GM12878 (cell line): ENCODE measurements at regions not wholly inside any gene's neighbourhood (a gene's known extent, or its start where the extent isn't known, plus 50 kb on each side); places are given as distances from the start of the nearest gene placed in this dataset.

Experiments
- ATAC-seq: fragments of 200-7000 bp; cut with Tn5 transposase; 3 replicates; pipeline ENCODE4 v1.9.1; 2020; ENCODE audit warnings: mild to moderate bottlenecking, moderate library complexity
- BruUV-seq: library from RNA; stranded (reverse); fragments of 400-500 nt; replicated peaks from 2 replicates; lab custom pipeline; 2021; lab: Mats Ljungman, UMichigan
- CTCF ChIA-PET: fragments of 300-600 bp; sonication (Branson Sonifier 250); formaldehyde crosslinking; extraction: SDS; loops from one replicate; lab custom pipeline; 2021; ENCODE audit warnings: inconsistent platforms; lab: Yijun Ruan, JAX
- POLR2A ChIA-PET: fragments of 350-600 bp; formaldehyde crosslinking; extraction: SDS; loops from one replicate; lab custom pipeline; 2021; ENCODE audit warnings: inconsistent platforms; lab: Charles Lee
- RAD21 ChIA-PET: fragments of 300-600 bp; sonication (Branson Sonifier 250); formaldehyde crosslinking; loops from one replicate; lab custom pipeline; 2023; ENCODE audit warnings: antibody characterized with exemption; ENCODE audit not compliant: unreplicated experiment; lab: Charles Lee
- SMC1A ChIA-PET: fragments of 300-600 bp; sonication (Branson Sonifier 250); formaldehyde crosslinking; loops from one replicate; lab custom pipeline; 2023; ENCODE audit not compliant: unreplicated experiment, uncharacterized antibody; lab: Charles Lee
- DNase-seq: peaks from one replicate; pipeline ENCODE4 v3.0.0-alpha.2; 2011; ENCODE audit warnings: low read depth, low spot score
- FAIRE-seq: peaks from 3 replicates; lab custom pipeline; 2011; peaks lifted over from hg19 to GRCh38; lab: Jason Lieb, UNC
- H2AFZ ChIP-seq: 2 replicates; pipeline ENCODE4 v1.6.0; 2011; ENCODE audit warnings: low read depth, low read length, control low read depth; ENCODE audit not compliant: control insufficient read depth
- H3K27ac ChIP-seq: 2 replicates; pipeline ENCODE4 v1.5.1; 2011; ENCODE audit warnings: control low read depth; ENCODE audit not compliant: control insufficient read depth, insufficient read depth
- H3K27me3 ChIP-seq, 2 experiments: replicated peaks in 1 of 2; 2 replicates each; pipeline versions ENCODE4 v1.6.0 to v1.6.1; 2011; ENCODE audit warnings: low read length in 1 of 2; ENCODE audit not compliant: control insufficient read depth in 2 of 2, insufficient read depth in 2 of 2
- H3K36me3 ChIP-seq, 2 experiments: 2 replicates each; pipeline ENCODE4 v1.5.1; 2011; ENCODE audit warnings: low read length in 1 of 2; ENCODE audit not compliant: control insufficient read depth in 2 of 2, insufficient read depth in 2 of 2
- H3K4me1 ChIP-seq: 2 replicates; pipeline ENCODE4 v1.6.1; 2011; ENCODE audit warnings: mild to moderate bottlenecking, low read length, moderate library complexity, mixed read lengths; ENCODE audit not compliant: control insufficient read depth, insufficient read depth
- H3K4me2 ChIP-seq: 2 replicates; pipeline ENCODE4 v1.6.0; 2011; ENCODE audit warnings: control low read depth; ENCODE audit not compliant: control insufficient read depth, insufficient read depth
- H3K4me3 ChIP-seq: fragments of 200-600 bp; sonication (generic); 2 replicates; pipeline ENCODE4 v1.5.1; 2016
- H3K79me2 ChIP-seq: 2 replicates; pipeline ENCODE4 v1.6.0; 2011; ENCODE audit warnings: low read length; ENCODE audit not compliant: control insufficient read depth, insufficient read depth
- H3K9ac ChIP-seq: 2 replicates; pipeline ENCODE4 v1.8.0; 2011; ENCODE audit warnings: low read length, control low read depth, mixed read lengths; ENCODE audit not compliant: control insufficient read depth, insufficient read depth
- H3K9me3 ChIP-seq: replicated peaks from 3 replicates; pipeline ENCODE4 v1.5.1; 2011; ENCODE audit warnings: mild to moderate bottlenecking, low read length; ENCODE audit not compliant: control insufficient read depth, insufficient read depth
- H4K20me1 ChIP-seq: 2 replicates; pipeline ENCODE4 v1.6.0; 2011; ENCODE audit not compliant: control insufficient read depth, insufficient read depth
- BMI1 ChIP-seq: fragments of 450-650 bp; IDR thresholded peaks from 2 replicates; pipeline ENCODE4 v1.6.1; 2016; ENCODE audit warnings: mild to moderate bottlenecking, moderate library complexity, borderline replicate concordance
- FOXK2 ChIP-seq: fragments of 450-650 bp; IDR thresholded peaks from 2 replicates; pipeline ENCODE4 v1.6.1; 2017; ENCODE audit warnings: mild to moderate bottlenecking, moderate library complexity
- IKZF2 ChIP-seq, 2 experiments: fragments of 450-650 bp; IDR thresholded peaks; 2 replicates each; pipeline ENCODE4 v1.6.1; 2017; ENCODE audit warnings: mild to moderate bottlenecking in 2 of 2, moderate library complexity in 2 of 2
- IRF4 ChIP-seq: IDR thresholded peaks from 2 replicates; pipeline ENCODE4 v1.6.1; 2011; ENCODE audit warnings: low read depth, low read length
- RUNX3 ChIP-seq: IDR thresholded peaks from 2 replicates; pipeline ENCODE4 v1.6.1; 2012; ENCODE audit warnings: low read length, inconsistent platforms
- SMAD1 ChIP-seq: fragments of 450-650 bp; IDR thresholded peaks from 2 replicates; pipeline ENCODE4 v1.6.1; 2018; ENCODE audit warnings: mild to moderate bottlenecking, low read depth; ENCODE audit not compliant: partially characterized antibody
- TCF12 ChIP-seq: IDR thresholded peaks from 2 replicates; pipeline ENCODE4 v1.6.1; 2011; ENCODE audit warnings: low read depth, mild to moderate bottlenecking, low read length
- in situ Hi-C: fragments of 300-500 bp; cut with MboI; formaldehyde crosslinking; loops from 9 replicates; pipeline ENCODE4 v1.14.3; 2018; ENCODE audit warnings: mixed read lengths
- intact Hi-C: fragments of 100-400 bp; cut with micrococcal nuclease; formaldehyde crosslinking; loops from one replicate; pipeline ENCODE4 v1.14.2; 2022; ENCODE audit not compliant: unreplicated experiment
- TF ChIP-seq, protein P1 (sequence below): IDR thresholded peaks from 2 replicates; pipeline ENCODE4 v1.6.1; 2011; ENCODE audit warnings: low read depth, mild to moderate bottlenecking, low read length, moderate library complexity, borderline replicate concordance; ENCODE audit errors: extremely low read depth
- TF ChIP-seq, protein P2 (sequence below): fragments of 450-650 bp; IDR thresholded peaks from 2 replicates; pipeline ENCODE4 v1.6.1; 2016; ENCODE audit warnings: mild to moderate bottlenecking
- TF ChIP-seq, protein P3 (sequence below): fragments of 450-650 bp; IDR thresholded peaks from 2 replicates; pipeline ENCODE4 v1.6.1; 2014; ENCODE audit warnings: mild to moderate bottlenecking
- TF ChIP-seq, protein P4 (sequence below): fragments of 450-650 bp; IDR thresholded peaks from 2 replicates; pipeline ENCODE4 v1.6.1; 2017; ENCODE audit warnings: mild to moderate bottlenecking, low read depth, inconsistent platforms; ENCODE audit not compliant: poor library complexity, severe bottlenecking

DNA sequence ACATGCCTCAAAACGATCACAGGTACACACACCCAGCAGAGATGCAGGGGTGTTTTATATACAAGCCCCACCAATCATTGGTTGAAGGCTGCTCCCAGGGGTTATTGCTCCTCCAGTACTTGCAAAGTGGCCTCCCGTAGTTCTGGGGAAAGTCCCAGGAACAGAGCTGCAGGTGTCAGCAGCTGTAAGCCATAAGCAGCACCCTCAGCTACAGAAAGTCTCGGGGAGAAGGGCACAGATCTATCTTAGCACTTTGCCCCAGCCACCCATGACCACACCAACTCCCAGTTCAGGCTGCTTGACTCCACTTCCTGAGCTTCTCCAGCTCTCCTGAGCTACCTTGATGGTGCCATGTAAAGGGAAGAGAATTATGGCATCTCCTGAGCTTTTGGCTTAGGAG is 222.7 kb upstream of the GJB5 start (continued):
- TF ChIP-seq, protein P1, sequence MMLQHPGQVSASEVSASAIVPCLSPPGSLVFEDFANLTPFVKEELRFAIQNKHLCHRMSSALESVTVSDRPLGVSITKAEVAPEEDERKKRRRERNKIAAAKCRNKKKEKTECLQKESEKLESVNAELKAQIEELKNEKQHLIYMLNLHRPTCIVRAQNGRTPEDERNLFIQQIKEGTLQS = no peak
- TF ChIP-seq BMI1 = no peak
- no peak for TF ChIP-seq FOXK2
- TF ChIP-seq, protein P2, sequence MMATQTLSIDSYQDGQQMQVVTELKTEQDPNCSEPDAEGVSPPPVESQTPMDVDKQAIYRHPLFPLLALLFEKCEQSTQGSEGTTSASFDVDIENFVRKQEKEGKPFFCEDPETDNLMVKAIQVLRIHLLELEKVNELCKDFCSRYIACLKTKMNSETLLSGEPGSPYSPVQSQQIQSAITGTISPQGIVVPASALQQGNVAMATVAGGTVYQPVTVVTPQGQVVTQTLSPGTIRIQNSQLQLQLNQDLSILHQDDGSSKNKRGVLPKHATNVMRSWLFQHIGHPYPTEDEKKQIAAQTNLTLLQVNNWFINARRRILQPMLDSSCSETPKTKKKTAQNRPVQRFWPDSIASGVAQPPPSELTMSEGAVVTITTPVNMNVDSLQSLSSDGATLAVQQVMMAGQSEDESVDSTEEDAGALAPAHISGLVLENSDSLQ = no peak
- TF ChIP-seq, protein P3, sequence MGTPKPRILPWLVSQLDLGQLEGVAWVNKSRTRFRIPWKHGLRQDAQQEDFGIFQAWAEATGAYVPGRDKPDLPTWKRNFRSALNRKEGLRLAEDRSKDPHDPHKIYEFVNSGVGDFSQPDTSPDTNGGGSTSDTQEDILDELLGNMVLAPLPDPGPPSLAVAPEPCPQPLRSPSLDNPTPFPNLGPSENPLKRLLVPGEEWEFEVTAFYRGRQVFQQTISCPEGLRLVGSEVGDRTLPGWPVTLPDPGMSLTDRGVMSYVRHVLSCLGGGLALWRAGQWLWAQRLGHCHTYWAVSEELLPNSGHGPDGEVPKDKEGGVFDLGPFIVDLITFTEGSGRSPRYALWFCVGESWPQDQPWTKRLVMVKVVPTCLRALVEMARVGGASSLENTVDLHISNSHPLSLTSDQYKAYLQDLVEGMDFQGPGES = no peak
- TF ChIP-seq IKZF2 (IDR thresholded peaks at IDR 0.05) = 0 out of 4 replicates have a peak, but pooled peaks of 1 of the 2 experiments have one; percentile 33
- TF ChIP-seq TCF12 = peak; percentile 90

DNA sequence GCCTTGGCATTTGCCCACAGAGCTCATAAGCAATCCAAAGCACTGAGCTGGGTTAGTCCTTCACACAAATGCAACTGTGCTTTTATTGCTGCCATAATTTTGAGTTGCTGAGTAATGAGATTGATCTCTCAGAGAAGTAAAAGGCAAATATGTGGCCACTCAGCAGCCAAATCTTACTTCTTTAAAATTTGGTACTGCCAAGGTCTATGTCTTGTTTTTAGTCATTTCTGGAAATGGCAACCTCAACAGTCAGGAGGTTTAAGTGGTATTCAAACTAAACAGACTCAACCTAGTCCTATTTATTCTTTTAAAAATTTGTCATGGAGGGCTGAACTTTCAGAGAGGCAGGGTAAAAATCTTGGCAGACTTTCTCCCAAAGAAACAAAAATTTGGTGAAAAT is 216.4 kb upstream of the GJB5 start:
- H3K27ac ChIP-seq = no peak overlapping the region; the same call in 1 of the 2 replicates
- FAIRE-seq (no peak), ATAC-seq (peak; percentile 78), DNase-seq (peak; percentile 43)
- H2AFZ ChIP-seq = no peak overlapping the region
- H4K20me1 ChIP-seq = no peaks in the 10 kb centered on the region
- ChIA-PET RAD21 (interaction anchor here (0.9 to 2.3 kb wide), 2 partner anchors 8 to 78 kb away, joined by 3 to 11 read pairs; no protein-coding TSS in a partner anchor), SMC1A (interaction anchor here (0.6 to 2.6 kb wide), 4 partner anchors 9 to 209 kb away, joined by 3 to 16 read pairs (median 4); no protein-coding TSS in a partner anchor), CTCF (interaction anchor here (0.6 to 2.1 kb wide), 7 partner anchors 7 to 213 kb away, joined by 3 to 6 read pairs (median 4); no protein-coding TSS in a partner anchor), POLR2A (interaction anchor here (2.5 kb wide), 1 partner anchor 9 kb away, joined by 7 read pairs; no protein-coding TSS in a partner anchor)
- no peak overlapping the region for H3K4me3 ChIP-seq
- in situ Hi-C loops = loop anchor here (10.0 kb wide), 1 partner anchor 174 kb away; no protein-coding TSS in a partner anchor
- H3K9ac ChIP-seq = no peak overlapping the region
- H3K79me2 ChIP-seq = no peaks in the 10 kb centered on the region
- H3K27me3 ChIP-seq = no peaks in the 10 kb centered on the region
- no peak overlapping the region for H3K4me2 ChIP-seq
- TF ChIP-seq SMAD1 = no peak
- peak; percentile 41 for TF ChIP-seq RUNX3
- TF ChIP-seq, protein P4, sequence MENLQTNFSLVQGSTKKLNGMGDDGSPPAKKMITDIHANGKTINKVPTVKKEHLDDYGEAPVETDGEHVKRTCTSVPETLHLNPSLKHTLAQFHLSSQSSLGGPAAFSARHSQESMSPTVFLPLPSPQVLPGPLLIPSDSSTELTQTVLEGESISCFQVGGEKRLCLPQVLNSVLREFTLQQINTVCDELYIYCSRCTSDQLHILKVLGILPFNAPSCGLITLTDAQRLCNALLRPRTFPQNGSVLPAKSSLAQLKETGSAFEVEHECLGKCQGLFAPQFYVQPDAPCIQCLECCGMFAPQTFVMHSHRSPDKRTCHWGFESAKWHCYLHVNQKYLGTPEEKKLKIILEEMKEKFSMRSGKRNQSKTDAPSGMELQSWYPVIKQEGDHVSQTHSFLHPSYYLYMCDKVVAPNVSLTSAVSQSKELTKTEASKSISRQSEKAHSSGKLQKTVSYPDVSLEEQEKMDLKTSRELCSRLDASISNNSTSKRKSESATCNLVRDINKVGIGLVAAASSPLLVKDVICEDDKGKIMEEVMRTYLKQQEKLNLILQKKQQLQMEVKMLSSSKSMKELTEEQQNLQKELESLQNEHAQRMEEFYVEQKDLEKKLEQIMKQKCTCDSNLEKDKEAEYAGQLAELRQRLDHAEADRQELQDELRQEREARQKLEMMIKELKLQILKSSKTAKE = no peak
- TF ChIP-seq IRF4 = peak; percentile 62; the same call in 1 of the 2 replicates
- BruUV-seq = no TSS peak
- intact Hi-C loops = no loop called here
- peaks cover 4% of the 10 kb centered on the region; the same call in 1 of the 2 replicates for H3K4me1 ChIP-seq
- no peaks in the 10 kb centered on the region for H3K36me3 ChIP-seq
- H3K9me3 ChIP-seq = no peaks in the 10 kb centered on the region; the same call in 2 of the 3 replicates
